HG03457 (cell line): ENCODE measurements at regions not wholly inside any gene's neighbourhood (a gene's known extent, or its start where the extent isn't known, plus 50 kb on each side); places are given as distances from the start of the nearest gene placed in this dataset.
A peak's percentile ranks its signal among the peaks of the same experiment; 100 is the strongest.
"Not testable (repeated sequence)": the region's sequence is repeated elsewhere in the genome, so short reads cannot be mapped to it uniquely, and the experiment has no call there.

Experiments
- ATAC-seq: cut with Tn5 transposase; IDR thresholded peaks from one replicate; pipeline ENCODE4 v1.9.1; 2021; ENCODE audit warnings: moderate number of reproducible peaks; ENCODE audit not compliant: unreplicated experiment

GRCh38 chr10:90011281-90011680 is 309.9 kb downstream of the KIF20B start:
- not testable (repeated sequence) for ATAC-seq

GRCh38 chr10:90018819-90019218 is 317.4 kb downstream of the KIF20B start:
- ATAC-seq = no peak

DNA sequence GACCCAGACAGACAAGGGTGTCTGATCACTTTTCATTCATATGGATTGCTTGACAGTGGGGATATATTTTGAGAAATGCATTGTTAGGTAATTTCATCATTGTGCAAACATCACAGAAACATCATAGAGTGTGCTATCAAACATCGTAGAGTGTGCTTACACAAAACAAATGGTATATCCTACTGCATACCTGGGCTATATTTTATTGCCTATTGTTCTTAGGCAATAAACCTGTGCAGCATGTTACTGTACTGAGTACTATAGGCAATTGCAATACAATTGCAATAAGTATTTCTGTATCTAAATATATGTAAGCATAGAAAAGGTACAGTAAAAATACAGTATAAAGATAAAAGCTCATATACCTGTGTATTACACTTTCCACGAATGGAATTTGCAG is 319.1 kb downstream of the KIF20B start:
- ATAC-seq = no peak

GRCh38 chr10:90023950-90024349 is 322.6 kb downstream of the KIF20B start:
- ATAC-seq = no peak

DNA sequence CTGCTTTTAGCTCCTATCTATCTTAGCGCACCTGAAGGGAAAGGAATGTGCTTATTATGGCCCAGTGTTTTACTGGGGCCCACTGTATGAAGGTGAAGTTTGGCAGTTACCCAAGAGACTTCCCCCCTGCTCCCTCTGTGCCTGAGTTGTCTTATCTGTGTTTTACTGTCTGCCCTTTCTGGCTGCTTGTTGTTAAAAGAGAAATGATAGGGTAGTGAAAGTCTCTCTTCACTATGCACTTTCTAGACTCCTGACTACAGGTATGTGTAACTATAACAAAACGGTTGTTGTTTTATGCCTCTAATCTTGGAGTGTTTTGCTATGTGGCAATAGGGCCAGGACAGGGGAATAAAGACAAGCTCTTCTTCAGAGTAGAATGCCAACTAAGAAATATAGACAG is 326.9 kb downstream of the KIF20B start:
- ATAC-seq = no peak

- no peak for ATAC-seq
Measured at GRCh38 chr10:90031776-90032175, 330.4 kb downstream of the KIF20B start.

GRCh38 chr10:90032519-90032918 is 331.1 kb downstream of the KIF20B start:
- no peak for ATAC-seq

- ATAC-seq = not testable (repeated sequence)
Measured at GRCh38 chr10:90034862-90035261, 333.5 kb downstream of the KIF20B start.

DNA sequence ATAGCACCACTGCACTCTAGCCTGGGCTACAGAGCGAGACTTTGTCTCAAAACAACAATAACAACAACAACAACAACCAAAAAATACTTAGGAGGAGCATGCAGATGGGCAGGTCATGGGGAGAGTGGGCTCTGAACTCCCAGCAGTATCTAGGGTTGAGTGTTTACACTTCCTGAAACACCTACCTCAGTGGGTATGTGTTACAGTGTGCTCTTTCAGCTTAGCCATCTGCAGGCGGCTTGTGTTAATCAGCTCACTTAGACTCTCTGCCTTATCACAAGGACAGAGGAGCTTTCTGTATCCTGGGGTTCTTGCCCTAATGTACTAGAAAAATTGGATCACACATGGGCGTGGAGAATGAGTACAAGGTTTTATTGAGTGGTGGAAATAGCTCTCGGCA is 340.2 kb downstream of the KIF20B start:
- ATAC-seq = no peak

GRCh38 chr10:90042075-90042474 is 340.7 kb downstream of the KIF20B start:
- ATAC-seq = no peak

- peak; percentile 86 for ATAC-seq
Measured at GRCh38 chr10:90047243-90047729, 345.9 kb downstream of the KIF20B start.

DNA sequence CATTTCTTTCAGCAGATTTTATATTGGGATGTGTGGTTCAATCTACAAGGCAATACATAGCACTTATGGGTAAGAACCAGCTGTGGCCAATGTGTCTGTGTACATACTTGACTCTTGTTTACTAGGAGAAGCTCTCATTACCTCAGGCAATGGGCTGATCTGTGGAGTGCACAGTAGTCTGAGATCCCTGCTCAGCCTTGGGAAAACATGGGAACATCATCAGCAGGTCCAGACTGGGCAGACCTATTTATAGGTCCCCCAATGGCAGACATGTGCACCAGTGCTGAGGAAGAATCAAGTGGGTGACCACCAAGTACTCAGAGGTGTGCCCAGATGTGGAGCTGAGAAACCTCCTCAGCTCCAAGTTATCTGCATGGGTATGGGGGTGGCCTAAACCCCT is 349.7 kb downstream of the KIF20B start:
- ATAC-seq = no peak

DNA sequence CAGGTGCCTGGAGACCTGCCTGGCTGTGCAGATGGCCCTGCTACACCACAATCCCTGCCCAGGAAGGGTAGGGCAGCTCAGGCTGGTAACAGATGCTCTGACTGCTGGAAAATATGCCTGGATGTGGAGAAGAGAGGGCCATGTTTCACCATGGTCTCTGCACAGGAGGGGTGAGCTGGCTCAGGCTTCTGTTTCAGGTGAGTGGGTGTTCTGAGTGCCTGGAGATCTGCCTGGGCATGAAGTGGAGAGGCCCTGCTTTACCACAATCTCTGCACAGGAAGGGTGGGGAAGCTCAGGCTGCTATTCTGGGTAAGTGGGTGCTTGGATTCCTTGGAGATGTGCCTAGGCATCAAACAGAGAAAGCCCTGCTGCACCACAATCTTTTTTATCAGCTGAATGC is 350.1 kb downstream of the KIF20B start:
- no peak for ATAC-seq

DNA sequence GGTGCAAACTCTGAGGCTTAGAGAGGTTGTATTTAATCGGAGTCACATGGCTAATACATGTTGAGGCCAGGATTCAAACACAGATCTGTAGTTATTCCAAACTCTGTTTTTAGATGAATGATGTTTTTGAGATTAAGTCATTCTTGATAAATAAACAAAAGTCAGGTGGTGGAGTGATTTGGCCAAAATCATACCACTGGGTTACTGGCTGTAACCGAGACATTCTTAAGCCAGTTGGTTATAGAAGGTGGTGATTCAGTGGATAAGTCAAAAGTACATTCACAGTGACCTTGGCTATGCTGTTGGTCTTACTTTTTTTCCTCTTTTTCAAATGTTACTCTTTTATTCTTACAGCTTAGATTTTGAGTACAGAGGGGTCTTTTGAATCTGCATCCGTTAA is 361.4 kb downstream of the KIF20B start:
- no peak for ATAC-seq

- no peak for ATAC-seq
Measured at GRCh38 chr10:90064295-90064694, 362.9 kb downstream of the KIF20B start.

- ATAC-seq = no peak
Measured at GRCh38 chr10:90066435-90066834, 365.0 kb downstream of the KIF20B start.

- no peak for ATAC-seq
Measured at GRCh38 chr10:90075995-90076394, 374.6 kb downstream of the KIF20B start.

- ATAC-seq = no peak
Measured at GRCh38 chr10:90079819-90080218, 378.4 kb downstream of the KIF20B start.

- not testable (repeated sequence) for ATAC-seq
Measured at GRCh38 chr10:90086606-90087190, 385.3 kb downstream of the KIF20B start.

DNA sequence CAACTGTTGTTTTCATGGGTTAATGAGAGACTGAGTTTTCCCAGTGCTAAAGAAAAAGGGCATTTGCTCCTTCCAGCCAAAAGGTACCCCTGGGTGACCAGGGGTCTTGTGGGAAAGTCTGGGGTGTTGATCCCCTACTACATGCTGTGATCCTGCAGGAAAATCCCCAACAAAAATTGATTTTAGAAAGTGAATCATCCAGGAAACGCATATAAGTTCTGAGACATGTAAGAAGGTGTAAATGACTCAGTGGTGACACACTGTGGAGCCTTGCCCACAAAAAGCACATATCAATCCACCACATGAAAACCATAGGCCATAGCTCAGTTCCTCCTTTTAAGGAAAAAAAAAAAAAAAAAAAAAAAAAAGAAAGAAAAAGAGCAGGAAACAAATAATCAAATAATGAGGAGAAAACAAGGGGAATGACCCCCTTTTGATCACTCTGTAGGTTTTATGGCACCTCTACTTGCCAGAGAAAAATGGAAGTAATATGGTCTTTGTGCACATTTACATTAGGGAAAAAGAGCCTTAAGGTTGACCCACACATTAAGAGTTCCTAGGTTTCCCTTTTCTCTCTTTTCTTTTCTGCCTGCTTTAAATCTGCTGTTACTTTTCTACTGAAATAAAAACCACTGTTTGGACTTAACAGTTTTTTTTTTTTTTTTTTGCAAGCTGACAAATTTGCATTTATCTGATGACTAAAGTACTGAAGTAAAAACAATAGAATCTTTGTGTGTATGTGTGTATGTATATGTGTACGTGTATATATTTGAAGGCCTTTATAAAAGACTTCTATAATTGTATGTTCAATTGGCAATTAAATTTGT is 386.0 kb downstream of the KIF20B start:
- ATAC-seq = peak; percentile 99

GRCh38 chr10:90088024-90088317 is 386.6 kb downstream of the KIF20B start:
- ATAC-seq = no peak

DNA sequence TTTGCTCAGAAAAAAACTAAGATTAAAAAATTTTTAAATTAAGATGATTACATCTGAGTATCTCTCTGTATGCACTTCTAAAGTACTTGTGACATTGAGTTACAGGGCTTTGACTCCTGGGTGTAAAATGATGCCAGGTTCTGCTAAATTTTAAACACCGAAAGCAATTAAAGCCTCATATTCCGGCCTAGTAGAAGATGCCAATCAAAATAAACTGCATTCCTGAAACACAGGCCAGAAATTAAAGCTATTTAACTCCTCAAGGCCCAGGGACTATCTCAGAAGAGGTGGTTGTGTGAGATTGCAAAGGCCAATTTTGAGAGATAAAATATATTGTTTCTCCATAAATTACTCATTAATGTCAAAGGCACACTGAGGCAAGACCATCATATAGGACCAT is 388.3 kb downstream of the KIF20B start:
- ATAC-seq = no peak

GRCh38 chr10:90096196-90096595 is 394.8 kb downstream of the KIF20B start:
- no peak for ATAC-seq
